ENCODE measurements at regions not wholly inside any gene's neighbourhood (a gene's known extent, or its start where the extent isn't known, plus 50 kb on each side); places are given as distances from the start of the nearest gene placed in this dataset.

- no peak overlapping the region for H3K4me3 ChIP-seq (ENCODE audit: low read depth, low read length, poor library complexity, severe bottlenecking)
- no peaks in the 10 kb centered on the region for H3K36me3 ChIP-seq (ENCODE audit: insufficient read depth, low read length)
- H3K4me2 ChIP-seq (ENCODE audit: low read length): no peak overlapping the region
- H2AFZ ChIP-seq (ENCODE audit: low read length): no peak overlapping the region
- no peak overlapping the region for H3K27ac ChIP-seq (ENCODE audit: low read depth, low read length, poor library complexity, severe bottlenecking)
- H3K9me3 ChIP-seq (ENCODE audit: low read length): no peaks in the 10 kb centered on the region
- no peak overlapping the region for H3K9ac ChIP-seq (ENCODE audit: low read length)
- no peaks in the 10 kb centered on the region for H3K9me2 ChIP-seq (ENCODE audit: low read depth, low read length)
- H3K4me1 ChIP-seq (ENCODE audit: insufficient read depth, low read length, severe bottlenecking): no peaks in the 10 kb centered on the region
- TF ChIP-seq EZH2 (IDR thresholded peaks at IDR 0.05; ENCODE audit: borderline replicate concordance, low read length): no peak
- TF ChIP-seq CTCF (IDR thresholded peaks at IDR 0.05; ENCODE audit: low read length): no peak
- no peaks in the 10 kb centered on the region for H3F3A ChIP-seq (ENCODE audit: insufficient read depth, low read length)
- H4K20me1 ChIP-seq (ENCODE audit: insufficient read depth, low read length): no peaks in the 10 kb centered on the region
- no peaks in the 10 kb centered on the region for H3K27me3 ChIP-seq (ENCODE audit: insufficient read depth, low read length)
- no peaks in the 10 kb centered on the region for H3K79me2 ChIP-seq (ENCODE audit: insufficient read depth, low read length)
These were observed 150.7 kb downstream of the ZBTB18 start for GRCh38 chr1:244201750-244202149.

GRCh38 chr1:244204004-244204403, 152.9 kb downstream of the ZBTB18 start:
- H3K27me3 ChIP-seq (ENCODE audit: insufficient read depth, low read length): no peaks in the 10 kb centered on the region

GRCh38 chr1:244205171-244205570, 154.1 kb downstream of the ZBTB18 start:
- Histone ChIP-seq H3K79me2 (ENCODE audit: insufficient read depth, low read length) (no peaks in the 10 kb centered on the region), H3K9ac (ENCODE audit: low read length) (no peak overlapping the region), H3K27ac (ENCODE audit: low read depth, low read length, poor library complexity, severe bottlenecking) (no peak overlapping the region), H3K9me2 (ENCODE audit: low read depth, low read length) (no peaks in the 10 kb centered on the region), H3K9me3 (ENCODE audit: low read length) (no peaks in the 10 kb centered on the region), H3K27me3 (ENCODE audit: insufficient read depth, low read length) (no peaks in the 10 kb centered on the region), H3K4me1 (ENCODE audit: insufficient read depth, low read length, severe bottlenecking) (no peaks in the 10 kb centered on the region), H3K4me2 (ENCODE audit: low read length) (no peak overlapping the region), H4K20me1 (ENCODE audit: insufficient read depth, low read length) (no peaks in the 10 kb centered on the region), H3K36me3 (ENCODE audit: insufficient read depth, low read length) (no peaks in the 10 kb centered on the region), H3F3A (ENCODE audit: insufficient read depth, low read length) (no peaks in the 10 kb centered on the region), H3K4me3 (ENCODE audit: low read depth, low read length, poor library complexity, severe bottlenecking) (no peak overlapping the region), H2AFZ (ENCODE audit: low read length) (no peak overlapping the region)
- TF ChIP-seq EZH2 (IDR thresholded peaks at IDR 0.05; ENCODE audit: borderline replicate concordance, low read length): no peak
- TF ChIP-seq CTCF (IDR thresholded peaks at IDR 0.05; ENCODE audit: low read length): no peak

More at GRCh38 chr1:244204004-244204403, 152.9 kb downstream of the ZBTB18 start:
- no peaks in the 10 kb centered on the region for H3K9me3 ChIP-seq (ENCODE audit: low read length)
- no peaks in the 10 kb centered on the region for H3F3A ChIP-seq (ENCODE audit: insufficient read depth, low read length)
- no peaks in the 10 kb centered on the region for H3K9me2 ChIP-seq (ENCODE audit: low read depth, low read length)
- H3K27ac ChIP-seq (ENCODE audit: low read depth, low read length, poor library complexity, severe bottlenecking): no peak overlapping the region
- TF ChIP-seq EZH2 (IDR thresholded peaks at IDR 0.05; ENCODE audit: borderline replicate concordance, low read length) (no peak), CTCF (IDR thresholded peaks at IDR 0.05; ENCODE audit: low read length) (no peak)
- no peaks in the 10 kb centered on the region for H3K36me3 ChIP-seq (ENCODE audit: insufficient read depth, low read length)
- H2AFZ ChIP-seq (ENCODE audit: low read length): no peak overlapping the region
- no peaks in the 10 kb centered on the region for H4K20me1 ChIP-seq (ENCODE audit: insufficient read depth, low read length)
- no peaks in the 10 kb centered on the region for H3K4me1 ChIP-seq (ENCODE audit: insufficient read depth, low read length, severe bottlenecking)
- no peak overlapping the region for H3K9ac ChIP-seq (ENCODE audit: low read length)
- no peaks in the 10 kb centered on the region for H3K79me2 ChIP-seq (ENCODE audit: insufficient read depth, low read length)
- no peak overlapping the region for H3K4me3 ChIP-seq (ENCODE audit: low read depth, low read length, poor library complexity, severe bottlenecking)
- H3K4me2 ChIP-seq (ENCODE audit: low read length): no peak overlapping the region
